ENCODE measurements at regions not wholly inside any gene's neighbourhood (a gene's known extent, or its start where the extent isn't known, plus 50 kb on each side); places are given as distances from the start of the nearest gene placed in this dataset.
A peak's percentile ranks its signal among the peaks of the same experiment; 100 is the strongest.
"Not testable (repeated sequence)": the region's sequence is repeated elsewhere in the genome, so short reads cannot be mapped to it uniquely, and the experiment has no call there.

DNA sequence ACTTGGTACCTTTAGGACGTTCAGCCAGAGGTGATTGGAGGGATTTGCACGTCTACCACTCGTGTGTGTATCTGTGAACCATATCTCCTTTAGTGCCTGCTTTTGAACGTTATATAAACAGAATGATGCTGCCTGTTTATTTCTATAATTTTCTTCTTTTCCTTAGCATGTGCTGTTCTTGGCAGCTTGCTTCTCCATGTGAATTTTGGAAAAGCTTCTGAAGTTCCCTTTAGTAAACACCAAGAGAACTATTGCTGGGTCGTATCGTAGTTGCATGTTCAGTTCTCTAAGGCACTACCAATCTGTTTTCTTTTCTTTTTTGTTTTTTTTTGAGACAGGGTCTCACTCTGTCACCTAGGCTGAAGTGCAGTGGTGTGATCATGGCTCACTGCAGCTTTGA lies 73.8 kb upstream of the FANCC start:
- not testable (repeated sequence) for H3K27ac Mint-ChIP-seq; H3K4me1 Mint-ChIP-seq; H3K36me3 Mint-ChIP-seq (ENCODE audit: low read depth); H3K4me3 Mint-ChIP-seq; ATAC-seq; H3K9me3 ChIP-seq (ENCODE audit: control insufficient read depth, low read length, poor library complexity, severe bottlenecking); DNase-seq
- H3K27me3 Mint-ChIP-seq = peaks cover 29% of the 10 kb centered on the region

- Mint-ChIP-seq H3K27ac (no peak overlapping the region), H3K4me3 (no peak overlapping the region), H3K27me3 (peaks cover 43% of the 10 kb centered on the region), H3K4me1 (peaks cover 2% of the 10 kb centered on the region), H3K36me3 (ENCODE audit: low read depth) (no peaks in the 10 kb centered on the region)
- no peaks in the 10 kb centered on the region for H3K9me3 ChIP-seq (ENCODE audit: control insufficient read depth, low read length, poor library complexity, severe bottlenecking)
- ATAC-seq (no peak), DNase-seq (no peak)
These were observed 71.9 kb upstream of the FANCC start for GRCh38 chr9:95389373-95389772.

GRCh38 chr9:95386843-95387242 lies 69.3 kb upstream of the FANCC start:
- DNase-seq (no peak), ATAC-seq (no peak)
- H3K27me3 Mint-ChIP-seq = peaks cover 54% of the 10 kb centered on the region
- H3K36me3 Mint-ChIP-seq (ENCODE audit: low read depth) = peaks cover 2% of the 10 kb centered on the region
- no peak overlapping the region for H3K27ac Mint-ChIP-seq
- H3K4me1 Mint-ChIP-seq = peaks cover 2% of the 10 kb centered on the region
- H3K4me3 Mint-ChIP-seq = no peak overlapping the region
- no peaks in the 10 kb centered on the region for H3K9me3 ChIP-seq (ENCODE audit: control insufficient read depth, low read length, poor library complexity, severe bottlenecking)

- Mint-ChIP-seq H3K4me3 (no peak overlapping the region), H3K36me3 (ENCODE audit: low read depth) (peaks cover 6% of the 10 kb centered on the region), H3K27me3 (peaks cover 60% of the 10 kb centered on the region), H3K4me1 (peaks cover 9% of the 10 kb centered on the region), H3K27ac (no peak overlapping the region)
- DNase-seq = no peak
- no peaks in the 10 kb centered on the region for H3K9me3 ChIP-seq (ENCODE audit: control insufficient read depth, low read length, poor library complexity, severe bottlenecking)
- ATAC-seq = no peak
These were observed 68.0 kb upstream of the FANCC start for GRCh38 chr9:95385521-95385920.

DNA sequence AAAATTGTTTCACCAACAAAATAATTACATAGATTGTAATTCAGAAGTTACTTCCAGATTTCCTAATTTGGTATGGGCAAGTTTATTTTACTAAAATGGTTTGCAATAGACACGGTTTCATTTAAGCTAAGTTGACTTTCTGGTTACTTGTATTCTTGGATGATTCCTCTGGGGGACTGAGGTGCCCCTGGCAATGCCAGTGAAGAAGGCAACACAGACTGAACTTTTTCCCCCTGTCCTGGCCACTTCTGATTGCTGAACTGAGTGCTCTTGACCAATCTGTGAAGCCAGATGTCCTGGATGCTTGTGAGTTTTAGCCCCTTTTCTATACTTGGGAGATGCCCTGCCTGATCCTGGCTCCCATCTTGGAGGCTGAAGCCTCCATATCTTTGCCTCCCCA lies 66.3 kb upstream of the FANCC start:
- DNase-seq (no peak), ATAC-seq (no peak)
- H3K36me3 Mint-ChIP-seq (ENCODE audit: low read depth) = peaks cover 6% of the 10 kb centered on the region
- H3K9me3 ChIP-seq (ENCODE audit: control insufficient read depth, low read length, poor library complexity, severe bottlenecking) = no peaks in the 10 kb centered on the region
- H3K27ac Mint-ChIP-seq = no peak overlapping the region
- peaks cover 62% of the 10 kb centered on the region for H3K27me3 Mint-ChIP-seq
- no peak overlapping the region for H3K4me3 Mint-ChIP-seq
- peaks cover 9% of the 10 kb centered on the region for H3K4me1 Mint-ChIP-seq

- Mint-ChIP-seq H3K4me1 (peaks cover 9% of the 10 kb centered on the region), H3K4me3 (no peak overlapping the region), H3K36me3 (ENCODE audit: low read depth) (peaks cover 6% of the 10 kb centered on the region), H3K27ac (no peak overlapping the region), H3K27me3 (peaks cover 68% of the 10 kb centered on the region)
- DNase-seq = no peak
- no peaks in the 10 kb centered on the region for H3K9me3 ChIP-seq (ENCODE audit: control insufficient read depth, low read length, poor library complexity, severe bottlenecking)
- ATAC-seq = no peak
These were observed 65.7 kb upstream of the FANCC start for GRCh38 chr9:95383185-95383676.

GRCh38 chr9:95382433-95382832 lies 64.9 kb upstream of the FANCC start:
- Mint-ChIP-seq H3K4me1 (peaks cover 9% of the 10 kb centered on the region), H3K27me3 (peaks cover 76% of the 10 kb centered on the region), H3K27ac (no peak overlapping the region), H3K36me3 (ENCODE audit: low read depth) (peaks cover 6% of the 10 kb centered on the region), H3K4me3 (no peak overlapping the region)
- no peak for ATAC-seq
- DNase-seq = no peak
- no peaks in the 10 kb centered on the region for H3K9me3 ChIP-seq (ENCODE audit: control insufficient read depth, low read length, poor library complexity, severe bottlenecking)

DNA sequence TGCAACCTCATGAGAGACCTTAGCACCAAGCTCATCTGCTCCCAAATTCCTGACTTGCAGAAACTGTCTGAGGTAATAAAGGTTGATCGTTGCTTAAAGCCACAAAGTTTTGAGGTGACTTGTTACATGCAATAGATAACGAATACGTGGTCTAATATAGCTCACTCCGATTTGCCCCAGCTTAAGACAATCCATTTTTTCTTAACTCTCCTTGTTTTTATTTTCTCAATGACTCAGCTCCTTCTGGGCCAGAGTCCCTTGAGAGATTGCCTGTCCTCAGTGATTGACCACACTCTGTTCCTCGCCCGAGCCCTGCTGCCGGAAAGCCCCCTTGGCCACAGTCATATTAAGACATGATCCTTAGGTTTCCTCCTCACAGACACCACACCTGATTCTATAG lies 63.7 kb upstream of the FANCC start:
- H3K9me3 ChIP-seq (ENCODE audit: control insufficient read depth, low read length, poor library complexity, severe bottlenecking) = no peaks in the 10 kb centered on the region
- Mint-ChIP-seq H3K4me3 (no peak overlapping the region), H3K4me1 (peaks cover 9% of the 10 kb centered on the region), H3K27me3 (peaks cover 74% of the 10 kb centered on the region), H3K36me3 (ENCODE audit: low read depth) (peaks cover 6% of the 10 kb centered on the region), H3K27ac (no peak overlapping the region)
- DNase-seq (no peak), ATAC-seq (no peak)

DNA sequence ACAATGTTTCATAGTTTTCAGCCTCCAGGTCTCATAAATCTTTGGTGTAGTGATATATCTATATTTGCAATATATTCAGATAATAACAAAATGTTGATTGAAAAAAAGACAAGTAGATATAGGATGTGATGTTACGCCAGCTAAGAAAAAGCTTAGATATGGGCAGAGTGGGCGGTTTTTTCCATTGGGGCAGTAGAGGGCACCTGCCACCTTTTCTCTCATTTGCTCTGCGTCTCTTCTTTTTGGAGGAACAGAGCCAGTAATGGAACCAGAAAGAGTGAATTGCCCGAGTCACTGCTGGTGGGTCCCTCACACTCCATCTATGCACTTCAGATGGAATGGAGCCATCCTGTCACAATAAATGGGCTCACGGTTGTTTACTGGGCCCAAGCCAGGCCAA lies 62.1 kb upstream of the FANCC start:
- peaks cover 69% of the 10 kb centered on the region for H3K27me3 Mint-ChIP-seq
- peak; percentile 47 for ATAC-seq
- H3K36me3 Mint-ChIP-seq (ENCODE audit: low read depth) = peaks cover 8% of the 10 kb centered on the region

DNA sequence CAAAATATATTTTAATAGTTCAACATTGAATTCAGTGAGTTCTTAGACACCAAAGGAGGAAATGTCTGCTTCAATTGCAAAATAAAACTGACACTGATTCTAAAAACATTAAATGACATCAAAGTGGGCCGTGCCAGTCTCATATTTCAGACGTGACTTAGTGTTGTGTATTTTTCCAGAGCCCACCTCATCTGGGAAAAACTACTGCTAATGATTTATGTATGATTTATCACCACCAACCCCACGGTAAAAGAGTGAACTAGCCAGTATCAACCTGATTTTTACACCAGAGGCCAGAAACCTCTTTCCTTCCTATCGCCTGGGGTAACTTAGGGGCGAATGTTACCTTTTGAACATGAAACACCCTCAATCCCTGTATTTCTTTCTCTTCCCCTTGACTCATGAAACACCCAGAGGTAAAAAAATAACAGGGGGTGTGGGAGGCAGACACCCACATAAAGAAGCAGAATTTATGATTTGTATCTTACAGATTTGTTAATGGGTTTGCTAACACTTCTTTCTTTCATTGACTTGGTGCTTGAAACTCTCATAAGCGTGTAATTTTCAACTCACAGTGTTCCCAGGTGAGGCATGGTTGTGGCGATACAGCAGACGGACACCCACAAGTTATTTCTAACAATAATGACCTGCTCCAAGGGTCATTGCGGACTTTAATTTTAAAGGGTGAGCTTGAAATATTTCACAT lies 56.4 kb upstream of the FANCC start:
- Mint-ChIP-seq H3K27ac (no peak overlapping the region), H3K4me3 (no peak overlapping the region), H3K36me3 (ENCODE audit: low read depth) (peaks cover 2% of the 10 kb centered on the region), H3K4me1 (no peaks in the 10 kb centered on the region), H3K27me3 (peaks cover 64% of the 10 kb centered on the region)
- ATAC-seq (no peak), DNase-seq (no peak)
- H3K9me3 ChIP-seq (ENCODE audit: control insufficient read depth, low read length, poor library complexity, severe bottlenecking) = no peaks in the 10 kb centered on the region

More for the DNA sequence above, 62.1 kb upstream of the FANCC start:
- DNase-seq = no peak
- H3K4me1 Mint-ChIP-seq = peaks cover 8% of the 10 kb centered on the region
- H3K9me3 ChIP-seq (ENCODE audit: control insufficient read depth, low read length, poor library complexity, severe bottlenecking) = no peaks in the 10 kb centered on the region
- no peak overlapping the region for H3K4me3 Mint-ChIP-seq
- no peak overlapping the region for H3K27ac Mint-ChIP-seq

DNA sequence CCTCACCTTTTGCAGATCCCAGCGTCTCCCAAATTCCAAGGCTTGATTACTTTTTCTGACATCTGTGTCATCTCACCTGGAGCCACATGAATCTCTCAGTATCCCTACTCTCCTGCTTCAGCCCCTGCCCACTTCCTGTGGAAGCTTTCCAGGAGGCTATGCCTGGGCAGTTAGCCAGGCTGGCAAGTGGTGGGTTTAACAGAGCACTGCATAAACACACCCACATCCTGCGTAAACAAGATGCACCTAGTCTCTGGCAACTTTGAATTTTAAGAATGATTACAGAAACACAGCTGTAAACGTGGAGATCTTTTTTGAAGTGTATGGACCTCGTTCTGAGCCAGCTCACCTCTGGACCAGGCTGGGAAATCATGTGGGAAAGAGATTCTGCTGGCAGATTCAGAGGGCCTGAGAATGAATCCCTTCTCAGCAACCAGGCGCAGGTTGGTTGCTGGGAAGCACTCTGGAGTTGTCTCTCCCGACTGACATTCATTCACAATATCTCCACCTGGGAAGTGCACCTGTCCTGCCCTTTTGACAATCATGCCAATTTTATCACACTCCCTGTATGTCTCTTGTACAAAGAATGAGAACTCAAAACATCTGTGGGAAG lies 55.7 kb upstream of the FANCC start:
- ATAC-seq (no peak), DNase-seq (no peak)
- H3K9me3 ChIP-seq (ENCODE audit: control insufficient read depth, low read length, poor library complexity, severe bottlenecking) = no peaks in the 10 kb centered on the region
- Mint-ChIP-seq H3K36me3 (ENCODE audit: low read depth) (peaks cover 2% of the 10 kb centered on the region), H3K27ac (peak overlapping the region; percentile 78), H3K27me3 (peaks cover 64% of the 10 kb centered on the region), H3K4me3 (no peak overlapping the region), H3K4me1 (no peaks in the 10 kb centered on the region)

GRCh38 chr9:95370064-95370463 lies 52.6 kb upstream of the FANCC start:
- H3K27me3 Mint-ChIP-seq = peaks cover 51% of the 10 kb centered on the region
- no peaks in the 10 kb centered on the region for H3K4me1 Mint-ChIP-seq
- no peaks in the 10 kb centered on the region for H3K9me3 ChIP-seq (ENCODE audit: control insufficient read depth, low read length, poor library complexity, severe bottlenecking)
- no peaks in the 10 kb centered on the region for H3K36me3 Mint-ChIP-seq (ENCODE audit: low read depth)
- no peak overlapping the region for H3K4me3 Mint-ChIP-seq
- ATAC-seq (no peak), DNase-seq (no peak)
- peak overlapping the region; percentile 43 for H3K27ac Mint-ChIP-seq

- H3K4me3 Mint-ChIP-seq = no peak overlapping the region
- no peaks in the 10 kb centered on the region for H3K36me3 Mint-ChIP-seq (ENCODE audit: low read depth)
- H3K27ac Mint-ChIP-seq = no peak overlapping the region
- H3K9me3 ChIP-seq (ENCODE audit: control insufficient read depth, low read length, poor library complexity, severe bottlenecking) = no peaks in the 10 kb centered on the region
- H3K27me3 Mint-ChIP-seq = peaks cover 54% of the 10 kb centered on the region
- DNase-seq = no peak
- ATAC-seq = no peak
- H3K4me1 Mint-ChIP-seq = no peaks in the 10 kb centered on the region
These were observed 51.1 kb upstream of the FANCC start for GRCh38 chr9:95368377-95369160.
